NOMO-1 treated with dmso at 0.1 percent for 144 hours (cell line): ENCODE measurements at regions not wholly inside any gene's neighbourhood (a gene's known extent, or its start where the extent isn't known, plus 50 kb on each side); places are given as distances from the start of the nearest gene placed in this dataset.
"Not testable (repeated sequence)": the region's sequence is repeated elsewhere in the genome, so short reads cannot be mapped to it uniquely, and the experiment has no call there.

Experiments used
- DNase-seq: peaks from one replicate; lab custom pipeline; 2025; ENCODE audit not compliant: unreplicated experiment; lab: John Stamatoyannopoulos, UW

- no peak for DNase-seq
Observed at GRCh38 chr1:148386617-148387016, 96.5 kb downstream of the PPIAL4G start.

- DNase-seq, result not testable (repeated sequence)
Observed at GRCh38 chr1:148386031-148386398, 97.1 kb downstream of the PPIAL4G start.

- DNase-seq, result no peak
Observed at GRCh38 chr1:148385371-148386030, 97.6 kb downstream of the PPIAL4G start.

GRCh38 chr1:148383966-148384365 lies 99.1 kb downstream of the PPIAL4G start:
- DNase-seq, result no peak

- no peak for DNase-seq
Observed at GRCh38 chr1:148379697-148380096, 103.4 kb downstream of the PPIAL4G start.

- no peak for DNase-seq
Observed at GRCh38 chr1:148379170-148379500, 104.0 kb downstream of the PPIAL4G start.

- not testable (repeated sequence) for DNase-seq
Observed at GRCh38 chr1:148377992-148378391, 105.1 kb downstream of the PPIAL4G start.

- not testable (repeated sequence) for DNase-seq
Observed at GRCh38 chr1:148377045-148377444, 106.1 kb downstream of the PPIAL4G start.

GRCh38 chr1:148374101-148374500 lies 109.0 kb downstream of the PPIAL4G start:
- no peak for DNase-seq

GRCh38 chr1:148373192-148373925 lies 109.7 kb downstream of the PPIAL4G start:
- DNase-seq, result no peak

GRCh38 chr1:148372731-148373130 lies 110.4 kb downstream of the PPIAL4G start:
- no peak for DNase-seq

GRCh38 chr1:148372051-148372726 lies 110.9 kb downstream of the PPIAL4G start:
- DNase-seq, result not testable (repeated sequence)

GRCh38 chr1:148371551-148371994 lies 111.5 kb downstream of the PPIAL4G start:
- DNase-seq, result not testable (repeated sequence)

GRCh38 chr1:148370661-148371060 lies 112.4 kb downstream of the PPIAL4G start:
- peak; percentile 27 for DNase-seq

- no peak for DNase-seq
Observed at GRCh38 chr1:148367596-148367995, 115.5 kb downstream of the PPIAL4G start.

- not testable (repeated sequence) for DNase-seq
Observed at GRCh38 chr1:148366136-148366753, 116.9 kb downstream of the PPIAL4G start.

GRCh38 chr1:148365151-148365550 lies 118.0 kb downstream of the PPIAL4G start:
- DNase-seq, result not testable (repeated sequence)

- not testable (repeated sequence) for DNase-seq
Observed at GRCh38 chr1:148363979-148364378, 119.1 kb downstream of the PPIAL4G start.

GRCh38 chr1:148363439-148363810 lies 119.7 kb downstream of the PPIAL4G start:
- DNase-seq, result no peak

GRCh38 chr1:148362626-148363438 lies 120.3 kb downstream of the PPIAL4G start:
- no peak for DNase-seq

GRCh38 chr1:148362216-148362611 lies 120.9 kb downstream of the PPIAL4G start:
- no peak for DNase-seq
